ENCODE measurements at regions not wholly inside any gene's neighbourhood (a gene's known extent, or its start where the extent isn't known, plus 50 kb on each side); places are given as distances from the start of the nearest gene placed in this dataset.

- no peak for DNase-seq
Measured at GRCh38 chr18:10258836-10259474, 195.5 kb upstream of the APCDD1 start.

- no peak for DNase-seq
Measured at GRCh38 chr18:10259901-10260300, 194.5 kb upstream of the APCDD1 start.

- DNase-seq, result no peak
Measured at GRCh38 chr18:10261344-10262276, 192.8 kb upstream of the APCDD1 start.

- DNase-seq, result no peak
Measured at GRCh38 chr18:10262566-10262965, 191.9 kb upstream of the APCDD1 start.

GRCh38 chr18:10264260-10264659, 190.2 kb upstream of the APCDD1 start:
- DNase-seq, result no peak

- no peak for DNase-seq
Measured at GRCh38 chr18:10265560-10266333, 188.7 kb upstream of the APCDD1 start.

- DNase-seq, result no peak
Measured at GRCh38 chr18:10266334-10266590, 188.2 kb upstream of the APCDD1 start.

- DNase-seq, result no peak
Measured at GRCh38 chr18:10269261-10269660, 185.2 kb upstream of the APCDD1 start.

- no peak for DNase-seq
Measured at GRCh38 chr18:10270151-10270571, 184.3 kb upstream of the APCDD1 start.

- DNase-seq, result no peak
Measured at GRCh38 chr18:10271481-10271880, 183.0 kb upstream of the APCDD1 start.

GRCh38 chr18:10274301-10274700, 180.1 kb upstream of the APCDD1 start:
- DNase-seq, result no peak

- no peak for DNase-seq
Measured at GRCh38 chr18:10275486-10275885, 178.9 kb upstream of the APCDD1 start.

GRCh38 chr18:10278265-10278664, 176.2 kb upstream of the APCDD1 start:
- no peak for DNase-seq

- no peak for DNase-seq
Measured at GRCh38 chr18:10279471-10279870, 175.0 kb upstream of the APCDD1 start.

GRCh38 chr18:10279905-10280644, 174.4 kb upstream of the APCDD1 start:
- DNase-seq, result no peak

- no peak for DNase-seq
Measured at GRCh38 chr18:10284540-10285282, 169.7 kb upstream of the APCDD1 start.

GRCh38 chr18:10285283-10285640, 169.2 kb upstream of the APCDD1 start:
- DNase-seq, result no peak

GRCh38 chr18:10286580-10287150, 167.8 kb upstream of the APCDD1 start:
- DNase-seq, result no peak

- DNase-seq, result no peak
Measured at GRCh38 chr18:10289251-10289650, 165.2 kb upstream of the APCDD1 start.

GRCh38 chr18:10289951-10290637, 164.3 kb upstream of the APCDD1 start:
- DNase-seq, result no peak

GRCh38 chr18:10290638-10291235, 163.7 kb upstream of the APCDD1 start:
- DNase-seq, result no peak

Data from NCI-H187 treated with DMSO at 0.1 percent for 48 hours (cell line).